Activated CD8-positive, alpha-beta memory T cell treated with anti-CD3 and anti-CD28 coated beads for 36 hours (primary cell): ENCODE measurements at regions not wholly inside any gene's neighbourhood (a gene's known extent, or its start where the extent isn't known, plus 50 kb on each side); places are given as distances from the start of the nearest gene placed in this dataset.

ENCODE experiments used
- CTCF ChIA-PET: fragments of 350-600 bp; sonication (Branson Sonifier 250); formaldehyde crosslinking; loops from one replicate; lab custom pipeline; 2021; ENCODE audit warnings: antibody characterized with exemption; lab: Charles Lee
- POLR2A ChIA-PET: fragments of 350-600 bp; sonication (Branson Sonifier 250); formaldehyde crosslinking; loops from one replicate; lab custom pipeline; 2021; ENCODE audit warnings: antibody characterized with exemption; lab: Charles Lee

GRCh38 chr6:21898107-21898796, 304.7 kb downstream of the SOX4 start:
- POLR2A ChIA-PET = no interaction called here
- CTCF ChIA-PET = no interaction called here

GRCh38 chr6:21899708-21900107, 306.2 kb downstream of the SOX4 start:
- ChIA-PET CTCF (no interaction called here), POLR2A (no interaction called here)

GRCh38 chr6:21900730-21901129, 307.2 kb downstream of the SOX4 start:
- POLR2A ChIA-PET = no interaction called here
- CTCF ChIA-PET = no interaction called here

- CTCF ChIA-PET = interaction anchor here (0.7 kb wide), 1 partner anchor 1891 kb away, joined by 3 read pairs; no protein-coding TSS in a partner anchor
- POLR2A ChIA-PET = no interaction called here
These were observed 309.1 kb downstream of the SOX4 start for GRCh38 chr6:21902628-21903169.

- CTCF ChIA-PET = no interaction called here
- POLR2A ChIA-PET = no interaction called here
These were observed 312.0 kb downstream of the SOX4 start for GRCh38 chr6:21905531-21905930.

- CTCF ChIA-PET = no interaction called here
These were observed 313.3 kb downstream of the SOX4 start for GRCh38 chr6:21906826-21907225.

GRCh38 chr6:21907291-21907690, 313.7 kb downstream of the SOX4 start:
- CTCF ChIA-PET = no interaction called here
- POLR2A ChIA-PET = no interaction called here

More at GRCh38 chr6:21906826-21907225, 313.3 kb downstream of the SOX4 start:
- POLR2A ChIA-PET = no interaction called here

- CTCF ChIA-PET = no interaction called here
- POLR2A ChIA-PET = no interaction called here
These were observed 314.8 kb downstream of the SOX4 start for GRCh38 chr6:21908161-21908848.

GRCh38 chr6:21909321-21909720, 315.8 kb downstream of the SOX4 start:
- ChIA-PET CTCF (no interaction called here), POLR2A (no interaction called here)

- POLR2A ChIA-PET = no interaction called here
- CTCF ChIA-PET = no interaction called here
These were observed 317.7 kb downstream of the SOX4 start for GRCh38 chr6:21911208-21911607.

GRCh38 chr6:21912151-21912832, 318.7 kb downstream of the SOX4 start:
- CTCF ChIA-PET = no interaction called here

GRCh38 chr6:21914121-21914973, 320.8 kb downstream of the SOX4 start:
- ChIA-PET POLR2A (no interaction called here), CTCF (no interaction called here)

More at GRCh38 chr6:21912151-21912832, 318.7 kb downstream of the SOX4 start:
- POLR2A ChIA-PET = no interaction called here

GRCh38 chr6:21915707-21916260, 322.2 kb downstream of the SOX4 start:
- POLR2A ChIA-PET = no interaction called here
- CTCF ChIA-PET = no interaction called here

GRCh38 chr6:21918041-21918440, 324.5 kb downstream of the SOX4 start:
- CTCF ChIA-PET = no interaction called here
- POLR2A ChIA-PET = no interaction called here

GRCh38 chr6:21918666-21919065, 325.1 kb downstream of the SOX4 start:
- CTCF ChIA-PET = no interaction called here
- POLR2A ChIA-PET = no interaction called here

- ChIA-PET CTCF (no interaction called here), POLR2A (no interaction called here)
These were observed 328.5 kb downstream of the SOX4 start for GRCh38 chr6:21922086-21922485.

- ChIA-PET CTCF (no interaction called here), POLR2A (no interaction called here)
These were observed 330.5 kb downstream of the SOX4 start for GRCh38 chr6:21924002-21924401.

- ChIA-PET CTCF (no interaction called here), POLR2A (no interaction called here)
These were observed 335.3 kb downstream of the SOX4 start for GRCh38 chr6:21928827-21929226.
